IMR-90 (cell line): ENCODE measurements at regions not wholly inside any gene's neighbourhood (a gene's known extent, or its start where the extent isn't known, plus 50 kb on each side); places are given as distances from the start of the nearest gene placed in this dataset.
"Not testable (repeated sequence)": the region's sequence is repeated elsewhere in the genome, so short reads cannot be mapped to it uniquely, and the experiment has no call there.

Experiments
- ATAC-seq: fragments of 200-7000 bp; cut with Tn5 transposase; 2 replicates; pipeline ENCODE4 v1.9.1; 2020; ENCODE audit warnings: low read depth, mild to moderate bottlenecking, moderate library complexity
- BruUV-seq: library from RNA; stranded (reverse); fragments of 400-500 nt; replicated peaks from 2 replicates; lab custom pipeline; 2021; lab: Mats Ljungman, UMichigan
- CTCF ChIA-PET: fragments of 300-600 bp; formaldehyde crosslinking; extraction: SDS; loops from one replicate; lab custom pipeline; 2021; ENCODE audit warnings: antibody characterized with exemption; lab: Yijun Ruan, JAX
- POLR2A ChIA-PET: fragments of 300-600 bp; sonication (Branson Sonifier 250); formaldehyde crosslinking; loops from one replicate; lab custom pipeline; 2022; ENCODE audit warnings: antibody characterized with exemption; ENCODE audit not compliant: unreplicated experiment; lab: Charles Lee
- DNase-seq: peaks from one replicate; pipeline ENCODE4 v3.0.0; 2013
- H2AFZ ChIP-seq: replicated peaks from 2 replicates; pipeline ENCODE3; 2013; ENCODE audit warnings: low read length, mild to moderate bottlenecking; ENCODE audit not compliant: poor library complexity
- H2AK5ac ChIP-seq: 2 replicates; pipeline ENCODE4 v1.6.1; 2013; ENCODE audit warnings: low read depth, low read length, inconsistent platforms
- H2AK9ac ChIP-seq: replicated peaks from 2 replicates; pipeline ENCODE3; 2013; ENCODE audit warnings: mild to moderate bottlenecking, low read depth, low read length, moderate library complexity; ENCODE audit not compliant: poor library complexity
- H2BK120ac ChIP-seq: 2 replicates; pipeline ENCODE4 v1.6.1; 2013; ENCODE audit warnings: low read depth, low read length, inconsistent platforms
- H2BK15ac ChIP-seq: 3 replicates; pipeline ENCODE4 v1.6.1; 2013; ENCODE audit warnings: low read depth, low read length, inconsistent platforms
- H2BK20ac ChIP-seq: 2 replicates; pipeline ENCODE4 v1.6.1; 2013; ENCODE audit warnings: low read depth, mild to moderate bottlenecking, inconsistent platforms, low read length, moderate library complexity
- H2BK5ac ChIP-seq: 2 replicates; pipeline ENCODE4 v1.6.1; 2013; ENCODE audit warnings: mild to moderate bottlenecking, low read depth, low read length, inconsistent platforms; ENCODE audit not compliant: poor library complexity, severe bottlenecking
- H3K14ac ChIP-seq: replicated peaks from 2 replicates; pipeline ENCODE4 v1.6.1; 2013; ENCODE audit warnings: low read depth, low read length, inconsistent platforms
- H3K18ac ChIP-seq: 2 replicates; pipeline ENCODE4 v1.6.1; 2013; ENCODE audit warnings: low read depth, low read length, control low read depth
- H3K23ac ChIP-seq: 2 replicates; pipeline ENCODE4 v1.6.1; 2013; ENCODE audit warnings: low read depth, low read length, inconsistent platforms
- H3K27ac ChIP-seq: 2 replicates; pipeline ENCODE4 v1.5.1; 2013; ENCODE audit warnings: mild to moderate bottlenecking, control low read depth, low read length; ENCODE audit not compliant: insufficient read depth
- H3K27me3 ChIP-seq: 2 replicates; pipeline ENCODE4 v1.6.1; 2013; ENCODE audit warnings: low read length; ENCODE audit not compliant: control insufficient read depth, insufficient read depth
- H3K36me3 ChIP-seq: 2 replicates; pipeline ENCODE4 v1.6.1; 2013; ENCODE audit warnings: low read length, mixed read lengths; ENCODE audit not compliant: control insufficient read depth, insufficient read depth
- H3K4ac ChIP-seq: 2 replicates; pipeline ENCODE4 v1.6.1; 2013; ENCODE audit warnings: low read depth, low read length, inconsistent platforms
- H3K4me1 ChIP-seq: 2 replicates; pipeline ENCODE4 v1.6.1; 2013; ENCODE audit warnings: low read length, mixed read lengths; ENCODE audit not compliant: control insufficient read depth, insufficient read depth
- H3K4me2 ChIP-seq: 2 replicates; pipeline ENCODE4 v1.6.1; 2013; ENCODE audit warnings: low read depth, mild to moderate bottlenecking, control low read depth, low read length, moderate library complexity
- H3K4me3 ChIP-seq: 2 replicates; pipeline ENCODE4 v1.5.1; 2013; ENCODE audit warnings: low read depth, mild to moderate bottlenecking, control low read depth, low read length, moderate library complexity; ENCODE audit not compliant: insufficient read depth
- H3K56ac ChIP-seq: 2 replicates; pipeline ENCODE4 v1.6.1; 2013; ENCODE audit warnings: low read length, inconsistent platforms; ENCODE audit not compliant: insufficient read depth; ENCODE audit errors: extremely low read depth
- H3K79me1 ChIP-seq, 2 experiments: 2 replicates each; pipeline ENCODE4 v1.6.1; 2013; ENCODE audit warnings: low read length in 2 of 2, inconsistent platforms in 1 of 2, low read depth in 1 of 2
- H3K9ac ChIP-seq: 2 replicates; pipeline ENCODE4 v1.6.1; 2013; ENCODE audit warnings: low read depth, low read length, control low read depth
- H3K9me1 ChIP-seq: 2 replicates; pipeline ENCODE4 v1.6.1; 2013; ENCODE audit warnings: low read length, inconsistent platforms; ENCODE audit not compliant: insufficient read depth
- H3K9me3 ChIP-seq: 2 replicates; pipeline ENCODE4 v1.6.1; 2013; ENCODE audit warnings: low read length; ENCODE audit not compliant: control insufficient read depth, insufficient read depth
- H4K20me1 ChIP-seq: 2 replicates; pipeline ENCODE4 v1.6.1; 2013; ENCODE audit warnings: low read length, inconsistent platforms; ENCODE audit not compliant: insufficient read depth
- H4K5ac ChIP-seq: 2 replicates; pipeline ENCODE4 v1.6.1; 2013; ENCODE audit warnings: mild to moderate bottlenecking, low read depth, low read length, control low read depth
- H4K8ac ChIP-seq, 2 experiments: 2 replicates each; pipeline ENCODE4 v1.6.1; 2013; ENCODE audit warnings: low read depth in 2 of 2, low read length in 2 of 2, control low read depth in 1 of 2, inconsistent platforms in 1 of 2
- H4K91ac ChIP-seq: 2 replicates; pipeline ENCODE4 v1.6.1; 2013; ENCODE audit warnings: low read depth, low read length, inconsistent platforms; ENCODE audit not compliant: insufficient read depth
- CEBPB ChIP-seq: IDR thresholded peaks from 2 replicates; pipeline ENCODE4 v1.6.1; 2012; ENCODE audit warnings: low read depth, low read length, improper control_type of control experiment
- CHD1 ChIP-seq: IDR thresholded peaks from 2 replicates; pipeline ENCODE4 v1.6.1; 2012; ENCODE audit warnings: low read depth, low read length, improper control_type of control experiment
- RCOR1 ChIP-seq: IDR thresholded peaks from 2 replicates; pipeline ENCODE4 v1.6.1; 2012; ENCODE audit warnings: mild to moderate bottlenecking, low read length, improper control_type of control experiment; ENCODE audit not compliant: insufficient replicate concordance
- SMC3 ChIP-seq: fragments of 150-350 bp; IDR thresholded peaks from 2 replicates; pipeline ENCODE4 v1.6.1; 2016; ENCODE audit warnings: low read depth, mild to moderate bottlenecking, antibody characterized with exemption, low read length, moderate library complexity
- whole genome bisulfite sequencing, 2 experiments: methylation state at CpG; one replicate each; pipeline versions ENCODE4 v1.1.5 to v1.1.7; 2013; ENCODE audit warnings: missing lambda C conversion rate in 2 of 2; ENCODE audit not compliant: insufficient read length in 1 of 2; ENCODE audit errors: extremely low coverage in 2 of 2; 5-methylcytosine and 5-hydroxymethylcytosine counted together
- dilution Hi-C: fragments of 300-500 bp; cut with HindIII; formaldehyde crosslinking; loops from one replicate; pipeline ENCODE4 v1.14.3; 2018; ENCODE audit warnings: low sequenced_read_pairs; ENCODE audit not compliant: unreplicated experiment
- in situ Hi-C: fragments of 300-500 bp; cut with MboI; formaldehyde crosslinking; loops from 3 replicates; pipeline ENCODE4 v1.14.3; 2019; ENCODE audit warnings: low sequenced_read_pairs, inconsistent platforms, mixed read lengths
- intact Hi-C: fragments of 100-400 bp; cut with micrococcal nuclease; formaldehyde crosslinking; loops from 2 replicates; pipeline ENCODE4 v1.10.0; 2022
- TF ChIP-seq, protein P1 (sequence below): fragments of 150-350 bp; IDR thresholded peaks from 2 replicates; pipeline ENCODE4 v1.6.1; 2016; ENCODE audit warnings: low read depth, mild to moderate bottlenecking, low read length, moderate library complexity, borderline replicate concordance
- TF ChIP-seq, protein P2 (sequence below): conservative IDR thresholded peaks from 2 replicates; pipeline ENCODE4 v1.5.1; 2012; ENCODE audit warnings: mild to moderate bottlenecking, low read depth, low read length, improper control_type of control experiment

GRCh38 chr18:1784113-1784512, 787.2 kb downstream of the METTL4 start:
- no peak overlapping the region for H3K4ac ChIP-seq
- H3K9ac ChIP-seq, result no peak overlapping the region
- H3K4me1 ChIP-seq, result no peaks in the 10 kb centered on the region
- ChIA-PET CTCF (no interaction called here), POLR2A (no interaction called here)
- no peak overlapping the region for H2BK20ac ChIP-seq
- no peaks in the 10 kb centered on the region for H3K9me1 ChIP-seq
- no peak overlapping the region for H3K56ac ChIP-seq
- in situ Hi-C loops (no loop called here), intact Hi-C loops (no loop called here), dilution Hi-C loops (no loop called here)
- TF ChIP-seq, protein P1, sequence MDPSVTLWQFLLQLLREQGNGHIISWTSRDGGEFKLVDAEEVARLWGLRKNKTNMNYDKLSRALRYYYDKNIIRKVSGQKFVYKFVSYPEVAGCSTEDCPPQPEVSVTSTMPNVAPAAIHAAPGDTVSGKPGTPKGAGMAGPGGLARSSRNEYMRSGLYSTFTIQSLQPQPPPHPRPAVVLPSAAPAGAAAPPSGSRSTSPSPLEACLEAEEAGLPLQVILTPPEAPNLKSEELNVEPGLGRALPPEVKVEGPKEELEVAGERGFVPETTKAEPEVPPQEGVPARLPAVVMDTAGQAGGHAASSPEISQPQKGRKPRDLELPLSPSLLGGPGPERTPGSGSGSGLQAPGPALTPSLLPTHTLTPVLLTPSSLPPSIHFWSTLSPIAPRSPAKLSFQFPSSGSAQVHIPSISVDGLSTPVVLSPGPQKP, result no peak
- no peak for TF ChIP-seq SMC3
- no peak for TF ChIP-seq CHD1
- TF ChIP-seq CEBPB, result no peak
- TF ChIP-seq, protein P2, sequence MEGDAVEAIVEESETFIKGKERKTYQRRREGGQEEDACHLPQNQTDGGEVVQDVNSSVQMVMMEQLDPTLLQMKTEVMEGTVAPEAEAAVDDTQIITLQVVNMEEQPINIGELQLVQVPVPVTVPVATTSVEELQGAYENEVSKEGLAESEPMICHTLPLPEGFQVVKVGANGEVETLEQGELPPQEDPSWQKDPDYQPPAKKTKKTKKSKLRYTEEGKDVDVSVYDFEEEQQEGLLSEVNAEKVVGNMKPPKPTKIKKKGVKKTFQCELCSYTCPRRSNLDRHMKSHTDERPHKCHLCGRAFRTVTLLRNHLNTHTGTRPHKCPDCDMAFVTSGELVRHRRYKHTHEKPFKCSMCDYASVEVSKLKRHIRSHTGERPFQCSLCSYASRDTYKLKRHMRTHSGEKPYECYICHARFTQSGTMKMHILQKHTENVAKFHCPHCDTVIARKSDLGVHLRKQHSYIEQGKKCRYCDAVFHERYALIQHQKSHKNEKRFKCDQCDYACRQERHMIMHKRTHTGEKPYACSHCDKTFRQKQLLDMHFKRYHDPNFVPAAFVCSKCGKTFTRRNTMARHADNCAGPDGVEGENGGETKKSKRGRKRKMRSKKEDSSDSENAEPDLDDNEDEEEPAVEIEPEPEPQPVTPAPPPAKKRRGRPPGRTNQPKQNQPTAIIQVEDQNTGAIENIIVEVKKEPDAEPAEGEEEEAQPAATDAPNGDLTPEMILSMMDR, result no peak
- TF ChIP-seq RCOR1, result no peak
- no peak overlapping the region for H2BK15ac ChIP-seq
- no peak overlapping the region for H3K23ac ChIP-seq
- H4K5ac ChIP-seq, result no peak overlapping the region
- no peaks in the 10 kb centered on the region for H3K27me3 ChIP-seq
- H3K79me1 ChIP-seq, result no peaks in the 10 kb centered on the region
- no peak overlapping the region for H2BK120ac ChIP-seq
- H2BK5ac ChIP-seq, result no peak overlapping the region
- no peaks in the 10 kb centered on the region for H4K20me1 ChIP-seq
- WGBS, 2 experiments, result no CpG with 5 or more reads among the region's 5 CpGs
- H3K36me3 ChIP-seq, result no peaks in the 10 kb centered on the region
- H3K4me2 ChIP-seq, result no peak overlapping the region
- BruUV-seq, result no TSS peak
- H2AFZ ChIP-seq, result no peak overlapping the region
- no peak overlapping the region for H4K91ac ChIP-seq
- DNase-seq, result no peak
- H2AK5ac ChIP-seq, result no peak overlapping the region
- no peak overlapping the region for H2AK9ac ChIP-seq
- H3K4me3 ChIP-seq, result no peak overlapping the region
- no peak overlapping the region for H4K8ac ChIP-seq
- H3K27ac ChIP-seq, result no peak overlapping the region
- H3K9me3 ChIP-seq, result peaks cover 13% of the 10 kb centered on the region
- ATAC-seq, result no peak
- H3K18ac ChIP-seq, result no peak overlapping the region
- no peak overlapping the region for H3K14ac ChIP-seq

- ATAC-seq, H3K4ac ChIP-seq, dilution Hi-C loops, H4K8ac ChIP-seq, H3K79me1 ChIP-seq, H3K4me3 ChIP-seq, BruUV-seq, POLR2A ChIA-PET, H3K14ac ChIP-seq, H3K36me3 ChIP-seq, H2BK120ac ChIP-seq, H3K18ac ChIP-seq, H4K20me1 ChIP-seq, intact Hi-C loops, CTCF ChIA-PET, H2BK15ac ChIP-seq, H4K5ac ChIP-seq, DNase-seq, in situ Hi-C loops, H4K91ac ChIP-seq, H3K9ac ChIP-seq, H2AK9ac ChIP-seq, H2BK20ac ChIP-seq, H3K56ac ChIP-seq, H2BK5ac ChIP-seq, H2AK5ac ChIP-seq, H3K23ac ChIP-seq, H3K4me1 ChIP-seq, H3K27ac ChIP-seq, H2AFZ ChIP-seq, H3K4me2 ChIP-seq, H3K9me1 ChIP-seq, H3K27me3 ChIP-seq: not testable (repeated sequence)
- WGBS, 2 experiments, result 14% methylated on average over 2 of the region's 4 CpGs; no CpG with 5 or more reads in 1 of the 2 experiments
- H3K9me3 ChIP-seq, result peaks cover 11% of the 10 kb centered on the region
These were observed 785.3 kb downstream of the METTL4 start for GRCh38 chr18:1785980-1786379.
